ENCODE measurements at regions not wholly inside any gene's neighbourhood (a gene's known extent, or its start where the extent isn't known, plus 50 kb on each side); places are given as distances from the start of the nearest gene placed in this dataset.

DNA sequence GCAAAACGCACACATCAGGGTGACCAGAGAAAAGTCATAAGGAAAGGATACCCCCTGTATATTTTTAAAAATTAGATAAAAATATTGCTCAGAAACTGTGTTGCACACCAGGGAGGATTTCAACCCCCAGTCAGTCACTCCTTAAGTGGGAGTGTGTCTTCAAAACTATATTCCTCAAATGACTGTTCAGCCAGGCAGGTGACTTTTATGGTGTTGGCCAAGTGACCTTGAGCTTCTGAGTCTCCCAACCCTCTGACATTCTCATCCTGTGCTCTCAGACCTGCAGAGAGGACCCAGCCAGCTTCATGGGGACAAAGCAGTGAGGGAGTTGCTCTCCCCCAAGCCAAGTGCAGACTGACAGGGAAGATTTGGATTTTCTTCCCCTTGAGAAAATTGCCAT is 311.9 kb upstream of the JARID2 start:
- no peak for DNase-seq (ENCODE audit: low read depth)
- no peak overlapping the region for H3K4me3 ChIP-seq (ENCODE audit: control insufficient read depth, low read depth, low read length)
- TF ChIP-seq, protein P1, sequence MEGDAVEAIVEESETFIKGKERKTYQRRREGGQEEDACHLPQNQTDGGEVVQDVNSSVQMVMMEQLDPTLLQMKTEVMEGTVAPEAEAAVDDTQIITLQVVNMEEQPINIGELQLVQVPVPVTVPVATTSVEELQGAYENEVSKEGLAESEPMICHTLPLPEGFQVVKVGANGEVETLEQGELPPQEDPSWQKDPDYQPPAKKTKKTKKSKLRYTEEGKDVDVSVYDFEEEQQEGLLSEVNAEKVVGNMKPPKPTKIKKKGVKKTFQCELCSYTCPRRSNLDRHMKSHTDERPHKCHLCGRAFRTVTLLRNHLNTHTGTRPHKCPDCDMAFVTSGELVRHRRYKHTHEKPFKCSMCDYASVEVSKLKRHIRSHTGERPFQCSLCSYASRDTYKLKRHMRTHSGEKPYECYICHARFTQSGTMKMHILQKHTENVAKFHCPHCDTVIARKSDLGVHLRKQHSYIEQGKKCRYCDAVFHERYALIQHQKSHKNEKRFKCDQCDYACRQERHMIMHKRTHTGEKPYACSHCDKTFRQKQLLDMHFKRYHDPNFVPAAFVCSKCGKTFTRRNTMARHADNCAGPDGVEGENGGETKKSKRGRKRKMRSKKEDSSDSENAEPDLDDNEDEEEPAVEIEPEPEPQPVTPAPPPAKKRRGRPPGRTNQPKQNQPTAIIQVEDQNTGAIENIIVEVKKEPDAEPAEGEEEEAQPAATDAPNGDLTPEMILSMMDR (IDR thresholded peaks at IDR 0.05; ENCODE audit: control insufficient read depth, insufficient read depth, low read depth, low read length, missing control alignments) = no peak

DNA sequence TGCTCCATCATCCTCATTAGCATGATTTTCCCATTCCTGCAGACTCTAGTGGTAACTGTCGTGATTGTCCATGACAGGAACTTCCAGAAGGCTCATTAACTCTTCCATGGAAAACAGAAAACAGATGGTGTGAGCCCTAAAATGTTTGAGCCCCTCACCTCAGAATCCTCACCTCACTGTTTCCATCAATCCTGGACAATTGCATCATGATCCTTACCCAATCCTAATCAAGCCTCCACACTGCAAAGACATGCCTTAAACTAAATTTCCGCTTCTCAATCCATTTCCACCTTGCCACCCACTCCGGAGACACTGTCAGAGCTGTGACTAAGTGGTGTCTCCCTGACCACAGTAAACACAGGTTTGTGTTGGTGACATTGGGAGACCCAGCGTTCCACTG is 311.0 kb upstream of the JARID2 start:
- no peak for DNase-seq (ENCODE audit: low read depth)
- no peak overlapping the region for H3K4me3 ChIP-seq (ENCODE audit: control insufficient read depth, low read depth, low read length)
- TF ChIP-seq, protein P1 (IDR thresholded peaks at IDR 0.05; ENCODE audit: control insufficient read depth, insufficient read depth, low read depth, low read length, missing control alignments) = no peak

- TF ChIP-seq, protein P1 (IDR thresholded peaks at IDR 0.05; ENCODE audit: control insufficient read depth, insufficient read depth, low read depth, low read length, missing control alignments) = no peak
- DNase-seq (ENCODE audit: low read depth) = no peak
- H3K4me3 ChIP-seq (ENCODE audit: control insufficient read depth, low read depth, low read length) = no peak overlapping the region
Observed at GRCh38 chr6:14936861-14937260, 309.0 kb upstream of the JARID2 start.

- DNase-seq (ENCODE audit: low read depth) = no peak
- no peak overlapping the region for H3K4me3 ChIP-seq (ENCODE audit: control insufficient read depth, low read depth, low read length)
- TF ChIP-seq, protein P1 (IDR thresholded peaks at IDR 0.05; ENCODE audit: control insufficient read depth, insufficient read depth, low read depth, low read length, missing control alignments) = no peak
Observed at GRCh38 chr6:14943116-14943515, 302.8 kb upstream of the JARID2 start.

GRCh38 chr6:14944593-14944992 is 301.3 kb upstream of the JARID2 start:
- no peak overlapping the region for H3K4me3 ChIP-seq (ENCODE audit: control insufficient read depth, low read depth, low read length)
- TF ChIP-seq, protein P1 (IDR thresholded peaks at IDR 0.05; ENCODE audit: control insufficient read depth, insufficient read depth, low read depth, low read length, missing control alignments) = no peak
- DNase-seq (ENCODE audit: low read depth) = no peak

- H3K4me3 ChIP-seq (ENCODE audit: control insufficient read depth, low read depth, low read length) = no peak overlapping the region
- TF ChIP-seq, protein P1 (IDR thresholded peaks at IDR 0.05; ENCODE audit: control insufficient read depth, insufficient read depth, low read depth, low read length, missing control alignments) = no peak
- no peak for DNase-seq (ENCODE audit: low read depth)
Observed at GRCh38 chr6:14945461-14946185, 300.2 kb upstream of the JARID2 start.
